NCI-H82 treated with DMSO at 0.1 percent for 48 hours (cell line): ENCODE measurements at regions not wholly inside any gene's neighbourhood (a gene's known extent, or its start where the extent isn't known, plus 50 kb on each side); places are given as distances from the start of the nearest gene placed in this dataset.

Experiments used
- DNase-seq: peaks from one replicate; lab custom pipeline; 2025; ENCODE audit not compliant: unreplicated experiment; lab: John Stamatoyannopoulos, UW

GRCh38 chr6:25061289-25061936 is 125.7 kb upstream of the RIPOR2 start:
- no peak for DNase-seq

DNA sequence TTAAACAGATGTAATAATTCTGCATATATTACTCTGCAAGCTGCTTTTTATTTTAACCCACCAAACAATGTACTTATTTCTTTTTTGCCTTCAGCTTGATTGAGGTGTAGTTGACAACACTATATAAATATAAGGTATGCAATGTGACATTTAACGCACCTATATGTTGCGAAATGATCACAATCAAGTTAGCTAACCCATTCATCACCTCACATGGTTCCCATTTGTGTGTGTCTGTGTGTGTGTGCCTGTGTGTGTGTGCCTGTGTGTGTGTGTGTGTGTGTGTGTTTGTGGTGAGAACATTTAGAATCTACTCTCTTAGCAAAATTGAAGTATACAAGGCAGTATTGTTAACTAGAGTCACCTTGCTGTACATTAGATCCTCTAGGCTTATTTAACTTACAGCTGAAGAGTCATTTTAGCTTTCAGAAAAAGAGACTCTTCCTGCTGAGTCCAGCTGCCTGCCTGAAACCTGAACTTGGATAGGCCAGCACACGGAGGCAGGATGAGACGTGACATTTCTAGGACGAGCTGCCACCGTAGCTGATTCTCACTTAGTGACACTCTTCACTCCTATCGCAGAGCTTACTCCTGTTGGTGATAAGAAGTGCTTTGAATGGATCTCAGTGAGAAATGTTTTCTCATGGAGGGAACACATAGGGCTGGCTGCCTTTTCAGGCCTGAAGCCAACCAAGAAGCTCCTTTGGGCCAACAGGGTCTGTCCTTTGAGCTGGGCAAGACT is 126.5 kb upstream of the RIPOR2 start:
- no peak for DNase-seq

DNA sequence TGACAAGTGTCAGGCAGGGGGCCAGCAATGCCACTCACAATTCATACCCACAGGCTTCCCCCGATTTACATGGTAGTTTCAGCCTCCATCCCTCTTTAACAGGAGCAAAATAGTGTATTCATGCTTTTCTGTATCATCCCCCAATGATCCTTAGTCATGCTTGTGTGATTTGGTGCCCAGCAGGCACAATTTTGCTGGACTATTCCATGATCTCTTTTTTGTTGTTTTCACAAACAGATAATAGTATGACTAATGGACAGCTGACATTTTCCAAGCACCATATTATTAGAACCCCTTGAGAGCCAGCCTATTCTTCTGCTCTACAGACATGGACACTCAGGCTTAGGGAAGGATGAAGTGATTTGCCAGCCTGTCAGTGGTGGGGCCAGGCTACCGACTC is 128.2 kb upstream of the RIPOR2 start:
- no peak for DNase-seq

DNA sequence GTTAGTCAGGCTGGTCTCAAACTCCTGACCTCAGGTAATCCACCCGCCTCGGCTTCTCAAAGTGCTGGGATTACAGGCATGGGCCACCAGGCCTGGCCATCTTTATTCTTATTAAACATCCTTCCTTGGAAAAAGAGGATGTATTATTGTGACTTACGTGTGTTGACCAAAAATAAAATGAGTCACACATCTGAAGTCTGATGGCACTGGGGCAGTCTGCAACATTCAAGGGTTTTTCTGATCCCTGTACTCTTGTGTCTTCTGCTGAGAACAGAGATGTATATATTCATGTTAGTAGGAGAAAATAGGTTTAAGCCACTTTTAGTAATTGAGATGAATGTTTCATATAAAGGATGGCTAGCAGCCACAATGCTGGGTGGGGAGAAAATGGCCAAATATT is 129.9 kb upstream of the RIPOR2 start:
- DNase-seq = no peak

- DNase-seq = no peak
These were observed 130.8 kb upstream of the RIPOR2 start for GRCh38 chr6:25066593-25066992.

DNA sequence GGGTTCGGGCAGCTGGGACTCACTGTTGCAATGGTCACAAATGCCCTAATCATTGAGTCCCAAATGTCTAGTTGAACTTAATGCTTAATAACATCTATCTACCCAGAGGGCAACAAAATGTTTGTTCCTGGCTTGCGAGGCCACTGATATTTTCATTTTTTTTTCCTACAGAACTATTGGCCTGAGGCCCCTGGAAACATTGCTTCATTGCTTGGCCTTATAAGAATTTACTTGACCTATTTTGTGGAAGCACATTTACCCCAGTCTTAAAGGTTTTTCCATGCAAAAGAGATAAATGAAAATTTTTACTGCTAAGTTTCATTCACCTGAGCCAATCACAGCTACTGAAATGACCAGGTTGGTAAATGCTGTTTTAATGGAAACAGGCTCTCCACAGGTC is 133.1 kb upstream of the RIPOR2 start:
- no peak for DNase-seq

DNA sequence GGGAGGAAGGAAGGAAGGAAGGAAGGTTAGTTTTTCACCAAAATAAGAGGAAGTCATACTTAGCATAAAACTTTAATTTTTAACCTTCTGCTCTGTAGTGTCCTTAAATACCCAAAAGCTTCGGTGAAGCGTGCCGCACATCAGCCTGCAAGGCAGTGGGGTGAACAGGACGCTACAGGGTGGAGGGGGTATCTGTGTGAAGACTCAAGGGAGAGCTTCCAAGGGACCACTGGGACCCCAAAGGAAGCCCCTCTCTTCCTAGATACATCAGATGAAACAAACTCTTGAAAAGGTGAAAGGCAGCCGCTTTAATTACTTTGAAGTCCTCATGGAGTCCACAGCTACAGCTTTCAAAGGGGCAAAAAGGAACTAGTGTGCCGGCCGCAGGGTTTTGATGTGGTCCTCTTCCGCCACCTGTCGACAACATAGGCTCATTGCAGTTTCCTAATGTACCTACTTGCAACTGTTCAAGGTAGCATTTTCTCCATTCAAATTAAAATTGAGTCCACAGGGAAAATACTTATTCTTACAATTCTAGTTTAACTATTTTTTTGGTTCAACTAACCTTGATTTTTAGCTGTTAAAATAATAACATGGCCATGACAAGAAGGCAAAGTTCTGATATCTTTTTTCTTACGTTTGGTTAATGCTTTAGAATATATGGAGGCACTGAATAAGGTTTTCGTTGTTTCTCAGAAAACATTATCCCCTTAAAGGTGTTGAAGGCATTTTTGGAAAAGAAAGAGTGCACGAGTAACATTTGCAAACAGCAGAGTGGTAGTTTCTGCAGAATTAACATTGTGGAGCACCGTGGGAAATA is 135.0 kb upstream of the RIPOR2 start:
- DNase-seq = peak; percentile 45

DNA sequence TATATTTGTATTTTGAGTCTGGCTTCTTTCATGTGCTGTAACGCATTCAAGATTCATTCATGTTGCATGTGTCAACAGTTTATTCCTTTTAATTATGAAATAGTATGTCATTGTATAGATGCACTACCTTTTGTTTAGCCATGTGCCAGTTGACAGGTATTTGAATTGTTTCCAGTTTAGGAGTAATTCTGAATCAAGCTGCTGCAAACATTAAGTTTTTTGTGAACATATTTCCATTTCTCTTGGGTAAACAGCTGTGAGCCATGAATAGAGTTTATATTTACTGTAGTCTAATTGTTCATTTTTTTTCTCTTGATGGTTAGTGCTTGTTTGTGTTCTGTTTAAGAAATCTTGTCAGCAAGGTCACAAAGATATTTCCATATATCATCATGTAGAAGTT is 142.4 kb upstream of the RIPOR2 start:
- DNase-seq = no peak

GRCh38 chr6:25083784-25084507 is 148.2 kb upstream of the RIPOR2 start:
- DNase-seq = no peak

DNA sequence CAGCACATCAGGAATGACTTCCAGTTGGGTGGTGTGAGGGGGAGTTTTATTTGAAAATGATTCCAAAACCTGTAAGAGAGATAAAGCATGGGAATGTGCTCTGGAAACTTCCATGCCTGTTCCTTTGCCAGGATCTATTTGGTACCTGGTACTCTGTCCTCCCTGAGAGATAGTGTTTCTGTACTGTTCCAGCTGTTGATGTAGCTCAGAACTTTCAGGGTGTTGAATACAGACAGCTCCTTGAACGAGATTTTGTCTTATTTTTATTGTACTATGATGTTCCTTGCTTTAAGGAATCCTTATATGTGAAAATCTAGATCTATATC is 148.7 kb upstream of the RIPOR2 start:
- DNase-seq = no peak

DNA sequence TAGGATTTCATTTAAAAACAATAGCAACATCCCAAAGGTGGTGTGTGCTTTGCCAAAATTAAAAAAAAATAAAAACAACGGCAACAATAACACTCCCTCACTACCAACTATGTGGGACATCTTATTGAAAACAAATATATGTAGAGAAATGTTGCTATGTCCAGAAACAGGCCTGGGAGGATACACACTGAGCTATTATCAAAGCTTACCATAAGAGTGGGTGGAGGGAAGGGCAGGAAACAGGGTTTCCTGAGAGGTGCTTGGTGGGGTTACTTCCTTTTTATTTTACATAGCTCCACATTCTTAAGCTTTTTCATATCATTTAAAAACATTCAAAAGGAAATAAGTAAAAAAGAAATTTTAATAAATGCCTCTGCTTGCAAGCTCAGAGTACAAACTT is 150.0 kb upstream of the RIPOR2 start:
- DNase-seq = no peak

DNA sequence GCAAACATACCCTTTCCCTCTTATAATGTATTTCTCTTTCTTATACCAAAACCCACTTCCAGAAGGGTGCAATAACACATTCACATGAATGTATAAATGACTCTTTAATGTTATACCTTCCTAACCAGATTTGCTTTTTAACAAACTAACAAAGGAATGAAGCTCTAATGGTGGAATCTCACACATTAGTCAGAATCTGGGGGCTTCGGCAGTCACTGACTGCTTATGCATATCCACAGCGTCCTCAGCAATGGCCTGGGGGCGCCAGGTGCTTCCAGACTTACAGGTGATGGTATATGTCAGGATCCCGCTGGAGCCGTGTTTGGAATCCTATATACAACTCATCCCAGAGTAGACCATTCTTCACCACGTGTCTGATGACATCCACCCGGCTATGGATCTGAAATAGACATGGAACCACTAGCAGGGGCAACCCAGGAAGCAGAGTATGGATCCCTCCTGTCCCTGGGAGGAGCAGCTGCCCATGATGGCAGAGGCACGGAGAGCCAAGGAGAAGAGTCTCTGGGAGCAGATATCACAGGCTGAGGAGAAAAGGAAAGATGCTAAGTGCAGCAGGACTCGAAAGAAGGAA is 150.8 kb upstream of the RIPOR2 start:
- no peak for DNase-seq

DNA sequence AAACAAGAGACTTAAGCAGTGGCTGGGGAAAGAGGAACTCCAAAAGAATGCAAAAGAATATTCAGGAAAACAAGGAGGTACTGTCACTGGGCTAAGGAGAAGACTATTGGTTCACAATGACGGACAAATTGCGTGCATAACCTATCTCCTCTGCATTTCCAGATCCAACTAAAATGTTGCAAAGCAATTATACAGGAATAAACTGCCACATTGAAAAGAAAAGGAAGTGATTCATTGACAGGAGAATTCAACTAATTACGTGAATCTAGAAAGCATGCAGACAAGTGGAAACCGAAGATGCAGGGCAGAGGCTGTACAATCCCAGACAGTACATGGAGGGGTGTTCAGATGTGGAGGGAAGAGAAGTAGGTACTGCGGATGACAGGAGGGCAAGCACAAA is 152.8 kb upstream of the RIPOR2 start:
- no peak for DNase-seq

GRCh38 chr6:25089442-25089841 is 153.7 kb upstream of the RIPOR2 start:
- no peak for DNase-seq

DNA sequence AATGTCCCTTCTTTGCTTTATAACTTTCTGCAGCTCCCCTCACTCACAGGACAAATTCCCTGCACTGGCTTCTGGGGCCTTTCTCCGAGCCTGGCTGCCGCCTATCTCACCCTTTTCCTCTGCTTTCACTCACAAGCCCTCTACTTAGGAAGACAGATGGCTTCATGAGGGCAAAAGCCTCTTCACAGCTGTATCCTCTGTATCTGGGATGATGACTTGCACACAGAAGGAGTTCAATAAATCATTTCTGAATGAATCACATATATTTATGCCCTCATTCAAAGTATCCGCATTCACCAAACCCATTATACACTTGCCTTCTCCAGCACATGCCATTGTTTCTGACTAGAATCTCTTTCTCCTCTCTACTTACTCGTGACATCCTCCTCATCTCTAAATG is 159.0 kb upstream of the RIPOR2 start:
- no peak for DNase-seq

DNA sequence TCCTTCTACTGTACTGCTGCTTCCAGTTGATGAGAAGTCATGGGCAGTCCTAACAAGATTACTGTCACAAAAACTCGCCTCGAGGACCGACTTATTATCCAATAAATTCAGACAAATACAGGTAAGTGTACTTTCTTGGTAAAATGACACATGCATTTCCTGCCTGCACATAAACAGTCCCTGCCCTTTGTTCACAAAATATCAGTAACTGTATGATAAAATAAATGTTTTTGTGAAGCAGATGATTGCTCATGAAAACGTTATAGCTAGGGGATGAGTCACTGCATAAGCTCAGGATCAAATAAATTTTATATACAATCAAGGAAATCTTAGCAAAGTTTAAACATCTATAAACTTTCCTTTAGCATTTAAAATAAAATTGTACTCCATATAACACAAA is 164.5 kb upstream of the RIPOR2 start:
- no peak for DNase-seq

DNA sequence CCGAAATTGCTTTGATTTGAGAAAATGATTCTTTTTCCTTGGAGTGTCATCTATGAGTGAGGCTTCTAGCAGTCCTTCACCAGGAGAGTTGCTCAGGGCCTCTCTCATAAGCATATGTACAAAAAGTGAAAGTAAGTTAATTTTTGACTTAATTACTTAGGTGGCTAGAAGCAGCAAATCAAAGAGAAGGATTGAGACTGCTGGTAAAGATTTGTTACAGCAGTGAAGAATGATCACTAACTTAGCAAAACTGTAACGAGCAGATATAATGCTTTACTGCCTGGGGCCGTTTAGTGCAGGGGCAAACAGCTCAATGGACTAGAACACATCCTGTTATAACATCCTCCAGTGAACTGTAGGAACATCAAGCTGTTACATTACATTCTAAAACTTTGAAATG is 167.8 kb upstream of the RIPOR2 start:
- DNase-seq = no peak

GRCh38 chr6:25105070-25105925 is 169.5 kb upstream of the RIPOR2 start:
- no peak for DNase-seq

GRCh38 chr6:25107218-25107617 is 171.5 kb upstream of the RIPOR2 start:
- no peak for DNase-seq

DNA sequence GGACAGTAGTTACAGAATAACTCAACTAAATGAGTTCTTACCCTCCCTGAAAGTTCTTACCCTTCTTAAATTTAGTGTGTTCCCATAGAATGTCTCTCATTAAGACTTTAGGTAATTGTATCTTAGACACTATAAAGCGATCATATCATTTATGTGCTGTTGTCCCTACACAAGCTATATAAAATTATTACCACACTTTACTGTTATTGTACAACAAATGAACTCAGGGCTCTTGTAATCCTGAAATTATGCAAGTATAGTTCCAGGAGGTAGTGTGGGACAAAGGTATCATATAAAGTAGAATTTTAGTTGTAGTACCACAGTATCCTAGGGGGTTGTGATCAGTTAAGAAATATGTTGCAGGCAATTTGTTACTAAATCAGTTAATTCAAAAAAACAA is 167.4 kb upstream of the CARMIL1 start:
- DNase-seq = no peak
